ENCODE measurements at regions not wholly inside any gene's neighbourhood (a gene's known extent, or its start where the extent isn't known, plus 50 kb on each side); places are given as distances from the start of the nearest gene placed in this dataset.
"Not testable (repeated sequence)": the region's sequence is repeated elsewhere in the genome, so short reads cannot be mapped to it uniquely, and the experiment has no call there.

DNA sequence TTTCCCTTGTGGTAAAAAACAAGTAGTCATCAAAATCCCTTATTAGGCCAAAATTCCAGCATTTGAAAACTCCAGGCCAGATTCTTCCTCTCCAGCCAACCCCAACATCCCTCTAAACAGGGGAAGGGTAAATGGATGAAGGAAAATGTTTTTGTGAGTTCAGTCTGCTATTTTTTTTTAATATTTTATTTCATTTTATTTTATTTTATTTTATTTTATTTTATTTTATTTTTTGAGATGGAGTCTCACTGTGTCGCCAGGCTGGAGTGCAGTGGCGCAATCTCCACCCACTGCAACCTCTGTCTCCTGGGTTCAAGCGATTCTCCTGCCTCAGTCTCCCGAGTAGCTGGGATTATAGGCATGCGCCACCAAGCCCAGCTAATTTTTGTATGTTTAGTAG lies 74.5 kb upstream of the CHST15 start:
- TF ChIP-seq, protein P1, sequence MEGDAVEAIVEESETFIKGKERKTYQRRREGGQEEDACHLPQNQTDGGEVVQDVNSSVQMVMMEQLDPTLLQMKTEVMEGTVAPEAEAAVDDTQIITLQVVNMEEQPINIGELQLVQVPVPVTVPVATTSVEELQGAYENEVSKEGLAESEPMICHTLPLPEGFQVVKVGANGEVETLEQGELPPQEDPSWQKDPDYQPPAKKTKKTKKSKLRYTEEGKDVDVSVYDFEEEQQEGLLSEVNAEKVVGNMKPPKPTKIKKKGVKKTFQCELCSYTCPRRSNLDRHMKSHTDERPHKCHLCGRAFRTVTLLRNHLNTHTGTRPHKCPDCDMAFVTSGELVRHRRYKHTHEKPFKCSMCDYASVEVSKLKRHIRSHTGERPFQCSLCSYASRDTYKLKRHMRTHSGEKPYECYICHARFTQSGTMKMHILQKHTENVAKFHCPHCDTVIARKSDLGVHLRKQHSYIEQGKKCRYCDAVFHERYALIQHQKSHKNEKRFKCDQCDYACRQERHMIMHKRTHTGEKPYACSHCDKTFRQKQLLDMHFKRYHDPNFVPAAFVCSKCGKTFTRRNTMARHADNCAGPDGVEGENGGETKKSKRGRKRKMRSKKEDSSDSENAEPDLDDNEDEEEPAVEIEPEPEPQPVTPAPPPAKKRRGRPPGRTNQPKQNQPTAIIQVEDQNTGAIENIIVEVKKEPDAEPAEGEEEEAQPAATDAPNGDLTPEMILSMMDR (conservative IDR thresholded peaks at IDR 0.05 in 1 of 2, IDR thresholded peaks at IDR 0.05 in 1 of 2; ENCODE audit: low read depth in 1 of 2, low read length in 2 of 2) = not testable (repeated sequence)
- not testable (repeated sequence) for TF ChIP-seq EZH2 (IDR thresholded peaks at IDR 0.05; ENCODE audit: low read length, missing control alignments)

Measured in fibroblast of lung (primary cell).